ENCODE measurements at regions not wholly inside any gene's neighbourhood (a gene's known extent, or its start where the extent isn't known, plus 50 kb on each side); places are given as distances from the start of the nearest gene placed in this dataset.
"Not testable (repeated sequence)": the region's sequence is repeated elsewhere in the genome, so short reads cannot be mapped to it uniquely, and the experiment has no call there.

DNA sequence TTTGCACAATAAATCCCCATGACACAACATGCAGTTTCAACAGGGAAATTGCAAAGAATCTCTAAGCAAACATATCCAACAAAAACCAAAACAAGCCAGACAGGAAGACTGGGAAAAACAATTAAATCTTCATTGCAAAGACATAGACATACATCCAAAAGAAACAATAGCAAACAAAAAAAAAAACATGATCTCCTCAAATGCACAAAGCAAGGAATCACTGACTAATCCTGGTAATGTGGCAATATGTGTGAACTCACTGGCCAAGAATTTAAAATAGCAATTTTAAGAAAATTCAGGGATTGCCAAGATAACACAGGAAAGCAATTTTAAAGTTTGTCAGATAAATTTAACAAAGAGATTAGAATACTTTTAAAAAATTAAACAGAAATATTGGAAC lies 520.1 kb upstream of the SMC2 start:
- H3K27me3 Mint-ChIP-seq (ENCODE audit: low read depth) = no peaks in the 10 kb centered on the region
- H3K36me3 Mint-ChIP-seq (ENCODE audit: low read depth) = no peaks in the 10 kb centered on the region
- peaks cover 36% of the 10 kb centered on the region for H3K9me3 Mint-ChIP-seq (ENCODE audit: low read depth)
- TF ChIP-seq, protein P1, sequence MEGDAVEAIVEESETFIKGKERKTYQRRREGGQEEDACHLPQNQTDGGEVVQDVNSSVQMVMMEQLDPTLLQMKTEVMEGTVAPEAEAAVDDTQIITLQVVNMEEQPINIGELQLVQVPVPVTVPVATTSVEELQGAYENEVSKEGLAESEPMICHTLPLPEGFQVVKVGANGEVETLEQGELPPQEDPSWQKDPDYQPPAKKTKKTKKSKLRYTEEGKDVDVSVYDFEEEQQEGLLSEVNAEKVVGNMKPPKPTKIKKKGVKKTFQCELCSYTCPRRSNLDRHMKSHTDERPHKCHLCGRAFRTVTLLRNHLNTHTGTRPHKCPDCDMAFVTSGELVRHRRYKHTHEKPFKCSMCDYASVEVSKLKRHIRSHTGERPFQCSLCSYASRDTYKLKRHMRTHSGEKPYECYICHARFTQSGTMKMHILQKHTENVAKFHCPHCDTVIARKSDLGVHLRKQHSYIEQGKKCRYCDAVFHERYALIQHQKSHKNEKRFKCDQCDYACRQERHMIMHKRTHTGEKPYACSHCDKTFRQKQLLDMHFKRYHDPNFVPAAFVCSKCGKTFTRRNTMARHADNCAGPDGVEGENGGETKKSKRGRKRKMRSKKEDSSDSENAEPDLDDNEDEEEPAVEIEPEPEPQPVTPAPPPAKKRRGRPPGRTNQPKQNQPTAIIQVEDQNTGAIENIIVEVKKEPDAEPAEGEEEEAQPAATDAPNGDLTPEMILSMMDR (IDR thresholded peaks at IDR 0.05) = no peak
- H3K27ac Mint-ChIP-seq (ENCODE audit: unreplicated experiment) = no peak overlapping the region
- no peak overlapping the region for H3K4me3 Mint-ChIP-seq (ENCODE audit: unreplicated experiment)
- DNase-seq (ENCODE audit: low spot score) = no peak
- H3K4me1 Mint-ChIP-seq (ENCODE audit: low read depth) = no peaks in the 10 kb centered on the region

DNA sequence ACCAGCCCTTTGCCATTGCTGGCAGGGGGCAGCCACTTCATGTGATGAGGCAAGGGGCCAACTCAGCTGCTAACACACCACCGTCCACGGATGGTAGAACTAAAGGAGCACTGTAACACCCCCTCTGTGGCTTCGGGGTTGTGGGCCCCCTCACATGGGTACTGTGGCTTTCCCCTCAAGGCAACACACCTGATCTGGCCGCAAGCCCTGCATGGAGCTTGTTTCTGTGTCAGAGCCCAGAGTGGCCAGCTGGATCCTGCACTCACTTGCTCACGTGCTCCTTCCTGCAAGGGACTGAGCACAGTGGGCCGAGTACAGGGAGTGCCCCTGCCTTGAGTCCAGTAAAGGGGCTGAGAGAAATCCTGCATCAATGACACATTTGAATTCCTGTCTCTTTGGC lies 507.4 kb upstream of the SMC2 start:
- Mint-ChIP-seq H3K27ac (ENCODE audit: unreplicated experiment) (no peak overlapping the region), H3K36me3 (ENCODE audit: low read depth) (no peaks in the 10 kb centered on the region), H3K27me3 (ENCODE audit: low read depth) (no peaks in the 10 kb centered on the region), H3K4me1 (ENCODE audit: low read depth) (no peaks in the 10 kb centered on the region), H3K9me3 (ENCODE audit: low read depth) (peaks cover 10% of the 10 kb centered on the region), H3K4me3 (ENCODE audit: unreplicated experiment) (no peak overlapping the region)
- no peak for DNase-seq (ENCODE audit: low spot score)
- TF ChIP-seq, protein P1 (IDR thresholded peaks at IDR 0.05) = no peak

DNA sequence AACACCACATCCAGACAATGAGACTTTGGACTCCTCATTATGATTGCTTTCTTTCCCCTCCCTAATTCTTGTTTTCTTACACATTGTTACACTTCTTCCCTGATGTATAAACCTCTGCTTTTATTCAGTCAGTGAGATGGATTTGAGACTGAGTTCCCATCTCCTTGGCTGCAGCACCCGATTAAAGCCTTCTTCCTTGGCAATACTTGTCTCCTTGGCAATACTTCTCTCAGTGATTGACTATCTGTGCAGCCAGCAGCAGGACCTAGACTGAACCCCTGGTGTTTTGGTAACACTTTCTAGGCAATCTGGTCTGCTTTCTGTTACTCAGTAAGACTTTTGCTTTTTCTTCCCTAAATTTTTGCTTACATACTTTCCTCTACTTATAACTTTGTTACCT lies 492.8 kb upstream of the SMC2 start:
- H3K4me3 Mint-ChIP-seq (ENCODE audit: unreplicated experiment) = no peak overlapping the region
- TF ChIP-seq, protein P1 (IDR thresholded peaks at IDR 0.05) = no peak
- H3K9me3 Mint-ChIP-seq (ENCODE audit: low read depth) = peaks cover 22% of the 10 kb centered on the region
- no peaks in the 10 kb centered on the region for H3K4me1 Mint-ChIP-seq (ENCODE audit: low read depth)
- no peaks in the 10 kb centered on the region for H3K36me3 Mint-ChIP-seq (ENCODE audit: low read depth)
- H3K27me3 Mint-ChIP-seq (ENCODE audit: low read depth) = no peaks in the 10 kb centered on the region
- no peak overlapping the region for H3K27ac Mint-ChIP-seq (ENCODE audit: unreplicated experiment)
- no peak for DNase-seq (ENCODE audit: low spot score)

DNA sequence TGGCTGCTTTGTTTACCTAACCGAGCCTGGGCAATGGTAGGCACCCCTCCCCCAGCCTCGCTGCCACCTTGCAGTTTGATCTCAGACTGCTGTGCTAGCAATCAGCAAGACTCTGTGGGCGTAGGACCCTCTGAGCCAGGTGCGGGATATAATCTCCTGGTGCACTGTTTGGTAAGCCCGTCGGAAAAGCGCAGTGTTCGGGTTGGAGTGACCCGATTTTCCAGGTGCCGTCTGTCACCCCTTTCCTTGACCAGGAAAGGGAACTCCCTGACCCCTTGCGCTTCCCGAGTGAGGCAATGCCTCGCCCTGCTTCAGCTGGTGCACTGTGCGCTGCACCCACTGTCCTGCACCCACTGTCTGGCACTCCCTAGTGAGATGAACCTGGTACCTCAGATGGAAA lies 482.2 kb upstream of the SMC2 start:
- H3K9me3 Mint-ChIP-seq (ENCODE audit: low read depth) = peaks cover 19% of the 10 kb centered on the region
- H3K27me3 Mint-ChIP-seq (ENCODE audit: low read depth); DNase-seq (ENCODE audit: low spot score); H3K36me3 Mint-ChIP-seq (ENCODE audit: low read depth); H3K4me3 Mint-ChIP-seq (ENCODE audit: unreplicated experiment); H3K27ac Mint-ChIP-seq (ENCODE audit: unreplicated experiment); H3K4me1 Mint-ChIP-seq (ENCODE audit: low read depth): not testable (repeated sequence)

DNA sequence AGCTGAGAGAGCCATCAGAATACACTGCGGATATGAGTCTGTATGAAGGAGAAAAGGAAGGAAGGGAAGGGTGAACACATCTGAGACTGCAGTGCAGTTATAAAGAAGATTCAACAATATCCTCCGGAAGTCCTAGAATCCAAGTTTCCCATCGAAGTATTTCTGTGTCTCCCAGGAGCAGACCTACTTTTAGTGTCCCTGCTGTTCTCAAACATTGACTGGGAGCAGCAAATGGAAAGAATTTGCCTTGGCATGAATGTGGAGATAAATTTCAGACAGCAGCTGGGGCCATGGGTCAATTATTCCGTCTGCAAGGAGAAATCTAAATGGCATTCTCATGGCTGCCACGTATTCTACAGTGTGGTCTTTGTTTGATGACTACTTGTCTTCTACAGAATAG lies 478.1 kb upstream of the SMC2 start:
- no peak overlapping the region for H3K4me3 Mint-ChIP-seq (ENCODE audit: unreplicated experiment)
- no peaks in the 10 kb centered on the region for H3K4me1 Mint-ChIP-seq (ENCODE audit: low read depth)
- H3K27ac Mint-ChIP-seq (ENCODE audit: unreplicated experiment) = no peak overlapping the region
- H3K36me3 Mint-ChIP-seq (ENCODE audit: low read depth) = no peaks in the 10 kb centered on the region
- DNase-seq (ENCODE audit: low spot score) = no peak
- H3K9me3 Mint-ChIP-seq (ENCODE audit: low read depth) = peaks cover 9% of the 10 kb centered on the region
- TF ChIP-seq, protein P1 (IDR thresholded peaks at IDR 0.05) = no peak
- no peaks in the 10 kb centered on the region for H3K27me3 Mint-ChIP-seq (ENCODE audit: low read depth)

DNA sequence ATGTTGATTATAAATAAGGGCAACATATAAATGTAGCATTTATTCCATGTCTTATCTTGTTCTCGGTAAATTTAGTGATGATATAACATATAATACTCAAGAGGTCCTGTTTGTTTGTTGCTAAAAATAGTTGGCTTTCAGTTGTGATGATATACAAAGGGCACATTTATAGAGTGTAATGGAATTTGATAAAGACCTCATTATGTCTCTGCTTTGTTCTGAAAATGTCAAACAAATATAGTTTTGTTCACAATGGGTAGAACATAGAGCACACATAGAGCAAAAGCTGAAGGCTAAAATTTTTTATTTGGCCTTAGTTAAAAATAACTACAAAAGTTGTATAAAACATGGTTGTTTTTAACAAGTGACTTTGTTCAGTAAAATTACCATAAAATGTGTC lies 477.1 kb upstream of the SMC2 start:
- H3K4me1 Mint-ChIP-seq (ENCODE audit: low read depth) = no peaks in the 10 kb centered on the region
- no peak for DNase-seq (ENCODE audit: low spot score)
- H3K9me3 Mint-ChIP-seq (ENCODE audit: low read depth) = peaks cover 11% of the 10 kb centered on the region
- H3K36me3 Mint-ChIP-seq (ENCODE audit: low read depth) = no peaks in the 10 kb centered on the region
- TF ChIP-seq, protein P1 (IDR thresholded peaks at IDR 0.05) = no peak
- H3K4me3 Mint-ChIP-seq (ENCODE audit: unreplicated experiment) = no peak overlapping the region
- H3K27me3 Mint-ChIP-seq (ENCODE audit: low read depth) = no peaks in the 10 kb centered on the region
- no peak overlapping the region for H3K27ac Mint-ChIP-seq (ENCODE audit: unreplicated experiment)
